ENCODE measurements at regions not wholly inside any gene's neighbourhood (a gene's known extent, or its start where the extent isn't known, plus 50 kb on each side); places are given as distances from the start of the nearest gene placed in this dataset.

GRCh38 chrX:127943571-127943970 lies 108.6 kb downstream of the ACTRT1 start:
- TF ChIP-seq CTCF (conservative IDR thresholded peaks at IDR 0.05; ENCODE audit: low read length) (no peak), EZH2phosphoT487 (IDR thresholded peaks at IDR 0.05; ENCODE audit: borderline replicate concordance, low read depth, low read length) (no peak)

Data from OCI-LY7 (cell line).